ENCODE measurements at regions not wholly inside any gene's neighbourhood (a gene's known extent, or its start where the extent isn't known, plus 50 kb on each side); places are given as distances from the start of the nearest gene placed in this dataset.

- DNase-seq (ENCODE audit: low spot score): no peak
Measured at GRCh38 chr3:182255158-182255557, 538.1 kb upstream of the ATP11B start.

- DNase-seq (ENCODE audit: low spot score): no peak
Measured at GRCh38 chr3:182257361-182257760, 535.9 kb upstream of the ATP11B start.

- DNase-seq (ENCODE audit: low spot score): no peak
Measured at GRCh38 chr3:182258538-182259177, 534.6 kb upstream of the ATP11B start.

GRCh38 chr3:182259579-182259978, 533.7 kb upstream of the ATP11B start:
- no peak for DNase-seq (ENCODE audit: low spot score)

- DNase-seq (ENCODE audit: low spot score): no peak
Measured at GRCh38 chr3:182261041-182261440, 532.3 kb upstream of the ATP11B start.

- DNase-seq (ENCODE audit: low spot score): no peak
Measured at GRCh38 chr3:182268711-182269110, 524.6 kb upstream of the ATP11B start.

- no peak for DNase-seq (ENCODE audit: low spot score)
Measured at GRCh38 chr3:182276512-182276911, 516.8 kb upstream of the ATP11B start.

GRCh38 chr3:182284793-182285192, 508.5 kb upstream of the ATP11B start:
- DNase-seq (ENCODE audit: low spot score): no peak

GRCh38 chr3:182292591-182292990, 500.7 kb upstream of the ATP11B start:
- DNase-seq (ENCODE audit: low spot score): no peak

GRCh38 chr3:182294256-182294655, 499.0 kb upstream of the ATP11B start:
- no peak for DNase-seq (ENCODE audit: low spot score)

GRCh38 chr3:182294696-182295095, 498.6 kb upstream of the ATP11B start:
- DNase-seq (ENCODE audit: low spot score): no peak

- no peak for DNase-seq (ENCODE audit: low spot score)
Measured at GRCh38 chr3:182300266-182300665, 493.0 kb upstream of the ATP11B start.

GRCh38 chr3:182303169-182303568, 490.1 kb upstream of the ATP11B start:
- DNase-seq (ENCODE audit: low spot score): no peak

- no peak for DNase-seq (ENCODE audit: low spot score)
Measured at GRCh38 chr3:182305881-182306665, 487.2 kb upstream of the ATP11B start.

GRCh38 chr3:182308328-182308727, 485.0 kb upstream of the ATP11B start:
- no peak for DNase-seq (ENCODE audit: low spot score)

- DNase-seq (ENCODE audit: low spot score): no peak
Measured at GRCh38 chr3:182309120-182309519, 484.2 kb upstream of the ATP11B start.

- no peak for DNase-seq (ENCODE audit: low spot score)
Measured at GRCh38 chr3:182315313-182315712, 478.0 kb upstream of the ATP11B start.

- no peak for DNase-seq (ENCODE audit: low spot score)
Measured at GRCh38 chr3:182323126-182323700, 470.1 kb upstream of the ATP11B start.

GRCh38 chr3:182323898-182324297, 469.4 kb upstream of the ATP11B start:
- DNase-seq (ENCODE audit: low spot score): no peak

- no peak for DNase-seq (ENCODE audit: low spot score)
Measured at GRCh38 chr3:182325213-182325950, 467.9 kb upstream of the ATP11B start.

GRCh38 chr3:182327196-182327681, 466.1 kb upstream of the ATP11B start:
- no peak for DNase-seq (ENCODE audit: low spot score)

GRCh38 chr3:182330646-182331045, 462.7 kb upstream of the ATP11B start:
- DNase-seq (ENCODE audit: low spot score): no peak

All from hepatic stellate cell (primary cell).